Esophagus squamous epithelium (tissue), 5 donors: ENCODE measurements at regions not wholly inside any gene's neighbourhood (a gene's known extent, or its start where the extent isn't known, plus 50 kb on each side); places are given as distances from the start of the nearest gene placed in this dataset.
"Not testable (repeated sequence)": the region's sequence is repeated elsewhere in the genome, so short reads cannot be mapped to it uniquely, and the experiment has no call there.

Source experiments
- DNase-seq: peaks from one replicate; lab custom pipeline; 2025; lab: John Stamatoyannopoulos, UW
- H3K27ac ChIP-seq, 4 donors: fragments of 200-600 bp; sonication (generic); one replicate each; pipeline ENCODE4 v1.5.1; 2016 to 2019; ENCODE audit warnings: mild to moderate bottlenecking in 1 of 4
- H3K27me3 ChIP-seq, 4 donors: fragments of 200-600 bp; sonication (generic); 1 replicate in 3 of 4; 2 replicates in 1 of 4; pipeline versions ENCODE4 v1.5.1 to v1.6.0; 2017 to 2021; ENCODE audit warnings: antibody characterized with exemption in 1 of 4
- H3K36me3 ChIP-seq, 3 donors: fragments of 200-600 bp; sonication (generic); one replicate each; pipeline ENCODE4 v1.5.1; 2016 to 2019
- H3K4me1 ChIP-seq, 3 donors: fragments of 200-600 bp; sonication (generic); one replicate each; pipeline ENCODE4 v1.5.1; 2017 to 2019
- H3K4me3 ChIP-seq, 4 donors: fragments of 200-600 bp; sonication (generic); 1 replicate in 3 of 4; 2 replicates in 1 of 4; pipeline ENCODE4 v1.5.1; 2016 to 2019; ENCODE audit warnings: mild to moderate bottlenecking in 2 of 4, moderate library complexity in 1 of 4
- H3K9me3 ChIP-seq, 3 donors: fragments of 200-600 bp; sonication (generic); one replicate each; pipeline ENCODE4 v1.5.1; 2016 to 2019
- CTCF ChIP-seq, 6 experiments: fragments of 450-650 bp in 4 of 6; fragments of 200-600 bp in 2 of 6; sonication (generic) in 2 of 6; IDR thresholded peaks; one replicate each; pipeline ENCODE4 v1.5.1; 2016 to 2019; ENCODE audit warnings: antibody characterized with exemption in 6 of 6, mild to moderate bottlenecking in 4 of 6, moderate library complexity in 4 of 6
- POLR2A ChIP-seq, 4 donors: fragments of 450-650 bp; IDR thresholded peaks; one replicate each; pipeline ENCODE4 v1.6.1; 2017; ENCODE audit warnings: antibody characterized with exemption in 4 of 4, mild to moderate bottlenecking in 4 of 4, moderate library complexity in 3 of 4
- WGBS, 2 donors: methylation state at CpG; one replicate each; pipeline ENCODE4 v1.1.5; 2018; 5-methylcytosine and 5-hydroxymethylcytosine counted together
- intact Hi-C: fragments of 100-400 bp; cut with DNase I; formaldehyde crosslinking; loops from one replicate; pipeline ENCODE4 v1.15.0; 2022
- donor health status: DM: yes; HTN: yes; CAD: no.

- Histone ChIP-seq H3K4me1 (no peaks in the 10 kb centered on the region), H3K27me3 (no peaks in the 10 kb centered on the region), H3K27ac (no peak overlapping the region), H3K36me3 (no peaks in the 10 kb centered on the region), H3K9me3 (no peaks in the 10 kb centered on the region), H3K4me3 (no peak overlapping the region)
- TF ChIP-seq POLR2A (IDR thresholded peaks at IDR 0.05): no peak
- TF ChIP-seq CTCF (IDR thresholded peaks at IDR 0.05): no peak
- no peak for DNase-seq
- intact Hi-C loops: loop anchor here (5.0 to 10.0 kb wide), 3 partner anchors 203 to 370 kb away; partner anchors contain the start of gene REEP5
- WGBS, 2 donors: 67 to 71% methylated on average over 11 to 13 of the region's 13 CpGs
Measured at GRCh38 chr5:112554101-112554977, 135.3 kb upstream of the EPB41L4A start.

- no peaks in the 10 kb centered on the region for H3K9me3 ChIP-seq
- TF ChIP-seq CTCF (IDR thresholded peaks at IDR 0.05) (no peak), POLR2A (IDR thresholded peaks at IDR 0.05) (no peak)
- no peaks in the 10 kb centered on the region for H3K4me1 ChIP-seq
- no peaks in the 10 kb centered on the region for H3K27me3 ChIP-seq
- no peak for DNase-seq
- H3K36me3 ChIP-seq: no peaks in the 10 kb centered on the region
- H3K27ac ChIP-seq: no peak overlapping the region
- 42 to 65% methylated on average over 2 of the region's 2 CpGs for WGBS, 2 donors
- H3K4me3 ChIP-seq: no peak overlapping the region
- intact Hi-C loops: loop anchor here (10.0 kb wide), 2 partner anchors 290 to 370 kb away; partner anchors contain the start of gene REEP5
Measured at GRCh38 chr5:112555197-112555596, 136.1 kb upstream of the EPB41L4A start.

DNA sequence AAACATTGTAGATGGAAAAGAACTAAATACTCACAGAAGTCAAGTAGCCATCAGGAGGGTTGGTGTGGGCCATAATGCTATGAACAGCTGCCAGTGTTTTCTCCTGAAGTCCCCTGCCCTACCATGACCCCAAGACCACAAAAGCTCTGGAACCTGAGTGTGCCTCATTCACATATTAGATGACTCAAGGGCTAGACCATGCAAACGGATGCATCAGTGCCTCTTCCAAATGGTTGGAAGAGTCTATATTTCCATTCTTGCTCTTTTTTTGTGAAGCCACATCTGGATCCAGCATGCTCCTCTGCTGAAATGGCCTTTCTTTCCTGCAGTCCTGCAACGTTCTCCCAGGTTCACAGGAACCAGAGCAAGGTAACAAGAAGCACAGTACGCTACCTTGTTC, 136.6 kb upstream of the EPB41L4A start:
- H3K4me3 ChIP-seq: no peak overlapping the region
- H3K27ac ChIP-seq: no peak overlapping the region
- no peaks in the 10 kb centered on the region for H3K36me3 ChIP-seq
- H3K27me3 ChIP-seq: no peaks in the 10 kb centered on the region
- WGBS, 2 donors: 59 to 61% methylated on average over 3 of the region's 3 CpGs
- no peak for DNase-seq
- no peaks in the 10 kb centered on the region for H3K4me1 ChIP-seq
- no peaks in the 10 kb centered on the region for H3K9me3 ChIP-seq
- intact Hi-C loops: loop anchor here (10.0 kb wide), 2 partner anchors 289 to 369 kb away; partner anchors contain the start of gene REEP5
- TF ChIP-seq POLR2A (IDR thresholded peaks at IDR 0.05) (no peak), CTCF (IDR thresholded peaks at IDR 0.05) (no peak)

- DNase-seq, H3K36me3 ChIP-seq: not testable (repeated sequence)
Measured at GRCh38 chr5:112559501-112559900, 140.4 kb upstream of the EPB41L4A start.

DNA sequence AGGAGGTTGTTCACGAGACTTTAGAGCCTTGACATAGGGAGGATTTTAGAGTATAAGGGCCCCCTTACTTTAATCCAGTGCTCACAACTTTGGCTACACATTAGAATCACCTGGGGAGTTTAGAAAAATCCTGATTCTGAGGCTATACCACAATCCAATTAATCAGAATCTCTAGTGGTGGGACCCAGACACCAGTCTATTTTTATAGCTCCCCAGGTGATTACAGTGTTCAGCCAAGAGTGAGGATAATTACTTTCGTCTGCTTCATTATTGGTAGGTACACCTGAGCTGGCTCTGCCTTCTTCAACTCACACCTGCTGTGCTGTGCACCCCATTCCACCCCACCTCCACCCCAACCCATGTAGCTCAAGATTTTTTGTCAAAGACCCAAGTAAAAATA, 141.3 kb upstream of the EPB41L4A start:
- DNase-seq: no peak
- Histone ChIP-seq H3K36me3 (no peaks in the 10 kb centered on the region), H3K9me3 (peaks cover 0 to 17% (median 10%) of the 10 kb centered on the region in 3 donors), H3K4me3 (no peak overlapping the region), H3K27ac (no peak overlapping the region), H3K4me1 (no peaks in the 10 kb centered on the region), H3K27me3 (no peaks in the 10 kb centered on the region)
- 90 to 93% methylated on average over 2 of the region's 2 CpGs for WGBS, 2 donors
- intact Hi-C loops: no loop called here
- no peak for TF ChIP-seq CTCF (IDR thresholded peaks at IDR 0.05)
- TF ChIP-seq POLR2A (IDR thresholded peaks at IDR 0.05): no peak

More at GRCh38 chr5:112559501-112559900, 140.4 kb upstream of the EPB41L4A start:
- H3K9me3 ChIP-seq: peaks cover 0 to 15% (median 10%) of the 10 kb centered on the region in 3 donors
- H3K4me1 ChIP-seq, H3K4me3 ChIP-seq, H3K27ac ChIP-seq, H3K27me3 ChIP-seq: not testable (repeated sequence)
- intact Hi-C loops: loop anchor here (10.0 kb wide), 2 partner anchors 285 to 365 kb away; partner anchors contain the start of gene REEP5
- WGBS, 2 donors: 47 to 50% methylated on average over 2 of the region's 2 CpGs
